ENCODE measurements at regions not wholly inside any gene's neighbourhood (a gene's known extent, or its start where the extent isn't known, plus 50 kb on each side); places are given as distances from the start of the nearest gene placed in this dataset.
"Not testable (repeated sequence)": the region's sequence is repeated elsewhere in the genome, so short reads cannot be mapped to it uniquely, and the experiment has no call there.

DNA sequence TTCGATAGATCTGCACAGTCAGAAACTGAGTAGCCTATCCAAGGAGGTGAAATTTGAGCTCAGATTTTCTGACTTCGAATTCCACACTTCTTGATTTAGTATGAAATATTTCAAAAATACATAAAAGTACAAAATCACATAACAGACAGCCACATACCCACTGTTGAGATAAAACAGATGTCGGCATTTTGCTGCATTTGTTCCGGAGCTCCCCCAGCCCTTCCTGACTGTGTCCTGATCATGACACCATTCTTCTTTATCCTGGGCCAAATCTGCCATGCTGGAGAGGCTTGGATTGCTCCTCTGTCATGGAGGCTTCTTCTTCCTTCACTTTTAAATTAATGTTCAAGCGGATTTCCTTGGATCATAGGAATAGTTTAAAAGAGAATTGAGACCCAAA, 124.2 kb upstream of the RBPJ start:
- H3K4me3 ChIP-seq (ENCODE audit: insufficient read depth in 1 of 2, low read depth in 1 of 2, low read length in 2 of 2): no peak overlapping the region
- H3K23ac ChIP-seq (ENCODE audit: low read length in 2 of 2): no peak overlapping the region
- peak overlapping the region; percentile 69 for H3K9ac ChIP-seq (ENCODE audit: low read length)
- no peak overlapping the region for H3K18ac ChIP-seq (ENCODE audit: low read depth in 1 of 2, low read length in 2 of 2)
- no peaks in the 10 kb centered on the region for H3K36me3 ChIP-seq (ENCODE audit: control insufficient read depth in 1 of 2, insufficient read depth in 2 of 2, low read depth in 1 of 2, low read length in 2 of 2)
- no peak overlapping the region for H4K8ac ChIP-seq (ENCODE audit: low read length)
- H3K4me1 ChIP-seq (ENCODE audit: control insufficient read depth, insufficient read depth, low read depth, low read length): peaks cover 7% of the 10 kb centered on the region
- H3K9me3 ChIP-seq (ENCODE audit: control insufficient read depth, low read length): no peaks in the 10 kb centered on the region
- no peak overlapping the region for H3K27ac ChIP-seq (ENCODE audit: low read length, poor library complexity, severe bottlenecking)
- no peak overlapping the region for H3K4me2 ChIP-seq (ENCODE audit: low read length, poor library complexity, severe bottlenecking)
- H2BK12ac ChIP-seq (ENCODE audit: low read length in 2 of 2): no peak overlapping the region
- H3K27me3 ChIP-seq (ENCODE audit: control insufficient read depth in 1 of 2, insufficient read depth in 1 of 2, low read length in 2 of 2): no peaks in the 10 kb centered on the region
- H4K91ac ChIP-seq (ENCODE audit: low read length): no peak overlapping the region
- H2AK5ac ChIP-seq (ENCODE audit: low read length, severe bottlenecking): no peak overlapping the region
- no peak overlapping the region for H3K14ac ChIP-seq (ENCODE audit: low read length in 2 of 2)
- no peak overlapping the region for H3K4ac ChIP-seq (ENCODE audit: low read depth in 1 of 2, low read length in 2 of 2)
- H2BK15ac ChIP-seq (ENCODE audit: low read depth, poor library complexity, severe bottlenecking): no peak overlapping the region
- no peaks in the 10 kb centered on the region for H3K79me1 ChIP-seq (replicated peaks; ENCODE audit: low read length, poor library complexity, severe bottlenecking)
- WGBS: 92% methylated on average over 4 of the region's 5 CpGs
- DNase-seq: no peak
- no peak overlapping the region for H2AFZ ChIP-seq (ENCODE audit: low read depth, low read length)
- no peak overlapping the region for H2BK5ac ChIP-seq (ENCODE audit: low read depth, low read length, poor library complexity, severe bottlenecking)
- no peak overlapping the region for H2BK120ac ChIP-seq (ENCODE audit: low read depth, low read length)

DNA sequence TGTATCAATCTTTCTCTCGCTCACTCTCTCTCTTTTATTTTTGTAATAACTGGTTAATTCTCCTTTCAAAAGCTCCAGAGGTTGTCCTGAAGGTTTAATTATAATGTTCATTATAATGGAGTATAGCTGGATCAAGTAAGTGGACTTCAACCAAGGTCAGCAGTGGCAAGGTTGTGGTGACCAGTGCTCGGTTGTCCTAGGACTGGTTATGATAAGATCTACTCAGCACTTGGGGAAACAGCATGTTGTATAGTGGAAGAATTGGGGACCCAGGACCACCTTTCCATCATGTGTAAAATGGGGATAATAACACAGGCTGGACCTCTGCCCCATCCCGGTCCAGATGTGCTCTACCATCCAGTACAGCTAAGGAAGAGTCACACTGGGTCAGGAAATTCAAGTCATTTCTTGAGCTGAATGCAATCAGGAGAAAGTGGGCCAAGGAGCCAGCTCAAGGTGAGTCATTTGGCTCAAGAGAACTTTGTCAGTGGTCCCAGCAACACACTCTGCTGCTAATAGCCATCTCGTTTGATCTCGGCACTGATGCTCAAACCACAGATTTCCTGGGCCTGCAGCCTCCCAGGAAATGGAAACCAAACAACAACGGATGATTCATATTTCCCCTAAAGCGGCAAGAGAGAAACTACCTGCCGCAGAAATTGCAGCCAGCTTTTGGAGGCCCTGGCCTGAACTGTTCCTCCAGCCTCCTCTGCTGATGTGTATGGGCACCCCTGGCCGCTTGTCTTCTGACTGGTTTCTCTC, 123.6 kb upstream of the RBPJ start:
- 28% methylated on average over 8 of the region's 9 CpGs for WGBS
- peak; percentile 88 for DNase-seq

DNA sequence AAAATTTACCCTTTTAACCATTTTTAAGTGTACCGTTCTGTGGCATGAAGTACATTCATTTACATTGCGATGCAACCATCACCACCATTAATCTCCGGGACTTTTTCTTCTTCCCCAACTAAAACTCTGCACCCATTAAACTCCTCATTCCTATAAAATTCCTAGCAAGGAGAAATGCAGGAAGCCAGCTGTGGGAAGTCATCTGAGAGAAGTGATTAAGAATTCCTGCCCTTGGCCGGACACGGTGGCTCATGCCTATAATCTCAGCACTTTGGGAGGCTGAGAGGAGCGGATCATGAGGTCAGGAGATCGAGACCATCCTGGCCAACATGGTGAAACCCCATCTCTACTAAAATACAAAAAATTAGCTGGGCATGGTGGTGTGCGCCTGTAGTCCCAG, 121.9 kb upstream of the RBPJ start:
- H3K14ac ChIP-seq (ENCODE audit: low read length in 2 of 2); H3K27ac ChIP-seq (ENCODE audit: low read length, poor library complexity, severe bottlenecking); H2BK15ac ChIP-seq (ENCODE audit: low read depth, poor library complexity, severe bottlenecking); H3K4me3 ChIP-seq (ENCODE audit: insufficient read depth in 1 of 2, low read depth in 1 of 2, low read length in 2 of 2); H3K18ac ChIP-seq (ENCODE audit: low read depth in 1 of 2, low read length in 2 of 2); H3K4me1 ChIP-seq (ENCODE audit: control insufficient read depth, insufficient read depth, low read depth, low read length); H2AK5ac ChIP-seq (ENCODE audit: low read length, severe bottlenecking); DNase-seq; H3K36me3 ChIP-seq (ENCODE audit: control insufficient read depth in 1 of 2, insufficient read depth in 2 of 2, low read depth in 1 of 2, low read length in 2 of 2); H3K4ac ChIP-seq (ENCODE audit: low read depth in 1 of 2, low read length in 2 of 2); H2BK12ac ChIP-seq (ENCODE audit: low read length in 2 of 2); H2AFZ ChIP-seq (ENCODE audit: low read depth, low read length); H3K23ac ChIP-seq (ENCODE audit: low read length in 2 of 2); H3K4me2 ChIP-seq (ENCODE audit: low read length, poor library complexity, severe bottlenecking); H4K91ac ChIP-seq (ENCODE audit: low read length); H3K9me3 ChIP-seq (ENCODE audit: control insufficient read depth, low read length); H2BK120ac ChIP-seq (ENCODE audit: low read depth, low read length); H2BK5ac ChIP-seq (ENCODE audit: low read depth, low read length, poor library complexity, severe bottlenecking); H3K79me1 ChIP-seq (replicated peaks; ENCODE audit: low read length, poor library complexity, severe bottlenecking); H4K8ac ChIP-seq (ENCODE audit: low read length); H3K27me3 ChIP-seq (ENCODE audit: control insufficient read depth in 1 of 2, insufficient read depth in 1 of 2, low read length in 2 of 2): not testable (repeated sequence)
- 82% methylated on average over 7 of the region's 8 CpGs for WGBS
- H3K9ac ChIP-seq (ENCODE audit: low read length): peak overlapping the region; percentile 22

More for the DNA sequence above, 123.6 kb upstream of the RBPJ start:
- H2BK5ac ChIP-seq (ENCODE audit: low read depth, low read length, poor library complexity, severe bottlenecking): no peak overlapping the region
- peak overlapping the region in 1 of 2 experiments; percentile 48 for H3K18ac ChIP-seq (ENCODE audit: low read depth in 1 of 2, low read length in 2 of 2)
- H4K91ac ChIP-seq (ENCODE audit: low read length): no peak overlapping the region
- H3K27me3 ChIP-seq (ENCODE audit: control insufficient read depth in 1 of 2, insufficient read depth in 1 of 2, low read length in 2 of 2): no peaks in the 10 kb centered on the region
- no peak overlapping the region for H2AK5ac ChIP-seq (ENCODE audit: low read length, severe bottlenecking)
- H3K14ac ChIP-seq (ENCODE audit: low read length in 2 of 2): no peak overlapping the region
- peak overlapping the region; percentile 71 for H3K9ac ChIP-seq (ENCODE audit: low read length)
- H2BK15ac ChIP-seq (ENCODE audit: low read depth, poor library complexity, severe bottlenecking): no peak overlapping the region
- no peaks in the 10 kb centered on the region for H3K9me3 ChIP-seq (ENCODE audit: control insufficient read depth, low read length)
- H3K23ac ChIP-seq (ENCODE audit: low read length in 2 of 2): no peak overlapping the region
- H3K79me1 ChIP-seq (replicated peaks; ENCODE audit: low read length, poor library complexity, severe bottlenecking): no peaks in the 10 kb centered on the region
- peaks cover 7% of the 10 kb centered on the region for H3K4me1 ChIP-seq (ENCODE audit: control insufficient read depth, insufficient read depth, low read depth, low read length)
- no peak overlapping the region for H3K4me2 ChIP-seq (ENCODE audit: low read length, poor library complexity, severe bottlenecking)
- no peak overlapping the region for H3K4me3 ChIP-seq (ENCODE audit: insufficient read depth in 1 of 2, low read depth in 1 of 2, low read length in 2 of 2)
- H2BK120ac ChIP-seq (ENCODE audit: low read depth, low read length): no peak overlapping the region
- H2AFZ ChIP-seq (ENCODE audit: low read depth, low read length): no peak overlapping the region
- peak overlapping the region; percentile 43 for H4K8ac ChIP-seq (ENCODE audit: low read length)
- H3K36me3 ChIP-seq (ENCODE audit: control insufficient read depth in 1 of 2, insufficient read depth in 2 of 2, low read depth in 1 of 2, low read length in 2 of 2): no peaks in the 10 kb centered on the region
- peak overlapping the region in 1 of 2 experiments; percentile 4 for H2BK12ac ChIP-seq (ENCODE audit: low read length in 2 of 2)
- peak overlapping the region; percentile 56 for H3K27ac ChIP-seq (ENCODE audit: low read length, poor library complexity, severe bottlenecking)
- H3K4ac ChIP-seq (ENCODE audit: low read depth in 1 of 2, low read length in 2 of 2): no peak overlapping the region

DNA sequence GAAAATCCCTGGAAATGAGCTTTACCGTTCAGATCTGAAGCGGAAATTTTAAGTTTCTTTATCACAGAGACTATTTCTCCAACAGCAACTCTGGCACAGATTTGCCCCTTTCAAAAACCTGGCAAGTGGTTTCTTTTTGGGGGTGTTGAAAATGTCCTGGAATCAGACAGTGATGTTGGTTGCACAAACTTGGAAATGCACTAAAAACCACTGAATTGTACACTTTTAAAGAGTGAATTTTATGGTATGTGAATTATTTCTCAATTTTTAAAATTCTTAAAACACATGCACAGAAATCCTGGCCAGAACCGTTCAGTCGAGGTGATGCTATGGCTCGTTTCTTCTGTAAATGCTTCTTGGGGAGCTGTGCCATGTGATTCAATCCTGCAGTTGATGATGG, 121.2 kb upstream of the RBPJ start:
- Histone ChIP-seq H2BK12ac (ENCODE audit: low read length in 2 of 2) (peak overlapping the region in 1 of 2 experiments; percentile 5), H3K27ac (ENCODE audit: low read length, poor library complexity, severe bottlenecking) (no peak overlapping the region), H2AK5ac (ENCODE audit: low read length, severe bottlenecking) (no peak overlapping the region), H3K4me2 (ENCODE audit: low read length, poor library complexity, severe bottlenecking) (no peak overlapping the region), H3K4me3 (ENCODE audit: insufficient read depth in 1 of 2, low read depth in 1 of 2, low read length in 2 of 2) (no peak overlapping the region), H3K9me3 (ENCODE audit: control insufficient read depth, low read length) (no peaks in the 10 kb centered on the region), H3K27me3 (ENCODE audit: control insufficient read depth in 1 of 2, insufficient read depth in 1 of 2, low read length in 2 of 2) (no peaks in the 10 kb centered on the region), H3K4me1 (ENCODE audit: control insufficient read depth, insufficient read depth, low read depth, low read length) (peaks cover 7% of the 10 kb centered on the region), H2BK120ac (ENCODE audit: low read depth, low read length) (no peak overlapping the region), H2AFZ (ENCODE audit: low read depth, low read length) (no peak overlapping the region), H3K14ac (ENCODE audit: low read length in 2 of 2) (no peak overlapping the region), H3K9ac (ENCODE audit: low read length) (no peak overlapping the region), H3K79me1 (replicated peaks; ENCODE audit: low read length, poor library complexity, severe bottlenecking) (no peaks in the 10 kb centered on the region), H2BK5ac (ENCODE audit: low read depth, low read length, poor library complexity, severe bottlenecking) (no peak overlapping the region), H4K91ac (ENCODE audit: low read length) (no peak overlapping the region), H2BK15ac (ENCODE audit: low read depth, poor library complexity, severe bottlenecking) (no peak overlapping the region), H3K36me3 (ENCODE audit: control insufficient read depth in 1 of 2, insufficient read depth in 2 of 2, low read depth in 1 of 2, low read length in 2 of 2) (no peaks in the 10 kb centered on the region), H3K23ac (ENCODE audit: low read length in 2 of 2) (no peak overlapping the region), H4K8ac (ENCODE audit: low read length) (peak overlapping the region; percentile 51), H3K18ac (ENCODE audit: low read depth in 1 of 2, low read length in 2 of 2) (no peak overlapping the region), H3K4ac (ENCODE audit: low read depth in 1 of 2, low read length in 2 of 2) (no peak overlapping the region)
- 79% methylated on average over 3 of the region's 5 CpGs for WGBS
- DNase-seq: no peak
